IMR-90 (cell line): ENCODE measurements at regions not wholly inside any gene's neighbourhood (a gene's known extent, or its start where the extent isn't known, plus 50 kb on each side); places are given as distances from the start of the nearest gene placed in this dataset.

Experiments used
- ATAC-seq: fragments of 200-7000 bp; cut with Tn5 transposase; 2 replicates; pipeline ENCODE4 v1.9.1; 2020; ENCODE audit warnings: low read depth, mild to moderate bottlenecking, moderate library complexity
- BruUV-seq: library from RNA; stranded (reverse); fragments of 400-500 nt; replicated peaks from 2 replicates; lab custom pipeline; 2021; lab: Mats Ljungman, UMichigan
- CTCF ChIA-PET: fragments of 300-600 bp; formaldehyde crosslinking; extraction: SDS; loops from one replicate; lab custom pipeline; 2021; ENCODE audit warnings: antibody characterized with exemption; lab: Yijun Ruan, JAX
- POLR2A ChIA-PET: fragments of 300-600 bp; sonication (Branson Sonifier 250); formaldehyde crosslinking; loops from one replicate; lab custom pipeline; 2022; ENCODE audit warnings: antibody characterized with exemption; ENCODE audit not compliant: unreplicated experiment; lab: Charles Lee
- DNase-seq: peaks from one replicate; pipeline ENCODE4 v3.0.0; 2013
- H2AFZ ChIP-seq: replicated peaks from 2 replicates; pipeline ENCODE3; 2013; ENCODE audit warnings: low read length, mild to moderate bottlenecking; ENCODE audit not compliant: poor library complexity
- H2AK5ac ChIP-seq: 2 replicates; pipeline ENCODE4 v1.6.1; 2013; ENCODE audit warnings: low read depth, low read length, inconsistent platforms
- H2AK9ac ChIP-seq: replicated peaks from 2 replicates; pipeline ENCODE3; 2013; ENCODE audit warnings: mild to moderate bottlenecking, low read depth, low read length, moderate library complexity; ENCODE audit not compliant: poor library complexity
- H2BK120ac ChIP-seq: 2 replicates; pipeline ENCODE4 v1.6.1; 2013; ENCODE audit warnings: low read depth, low read length, inconsistent platforms
- H2BK15ac ChIP-seq: 3 replicates; pipeline ENCODE4 v1.6.1; 2013; ENCODE audit warnings: low read depth, low read length, inconsistent platforms
- H2BK20ac ChIP-seq: 2 replicates; pipeline ENCODE4 v1.6.1; 2013; ENCODE audit warnings: low read depth, mild to moderate bottlenecking, inconsistent platforms, low read length, moderate library complexity
- H2BK5ac ChIP-seq: 2 replicates; pipeline ENCODE4 v1.6.1; 2013; ENCODE audit warnings: mild to moderate bottlenecking, low read depth, low read length, inconsistent platforms; ENCODE audit not compliant: poor library complexity, severe bottlenecking
- H3K14ac ChIP-seq: replicated peaks from 2 replicates; pipeline ENCODE4 v1.6.1; 2013; ENCODE audit warnings: low read depth, low read length, inconsistent platforms
- H3K18ac ChIP-seq: 2 replicates; pipeline ENCODE4 v1.6.1; 2013; ENCODE audit warnings: low read depth, low read length, control low read depth
- H3K23ac ChIP-seq: 2 replicates; pipeline ENCODE4 v1.6.1; 2013; ENCODE audit warnings: low read depth, low read length, inconsistent platforms
- H3K27ac ChIP-seq: 2 replicates; pipeline ENCODE4 v1.5.1; 2013; ENCODE audit warnings: mild to moderate bottlenecking, control low read depth, low read length; ENCODE audit not compliant: insufficient read depth
- H3K27me3 ChIP-seq: 2 replicates; pipeline ENCODE4 v1.6.1; 2013; ENCODE audit warnings: low read length; ENCODE audit not compliant: control insufficient read depth, insufficient read depth
- H3K36me3 ChIP-seq: 2 replicates; pipeline ENCODE4 v1.6.1; 2013; ENCODE audit warnings: low read length, mixed read lengths; ENCODE audit not compliant: control insufficient read depth, insufficient read depth
- H3K4ac ChIP-seq: 2 replicates; pipeline ENCODE4 v1.6.1; 2013; ENCODE audit warnings: low read depth, low read length, inconsistent platforms
- H3K4me1 ChIP-seq: 2 replicates; pipeline ENCODE4 v1.6.1; 2013; ENCODE audit warnings: low read length, mixed read lengths; ENCODE audit not compliant: control insufficient read depth, insufficient read depth
- H3K4me2 ChIP-seq: 2 replicates; pipeline ENCODE4 v1.6.1; 2013; ENCODE audit warnings: low read depth, mild to moderate bottlenecking, control low read depth, low read length, moderate library complexity
- H3K4me3 ChIP-seq: 2 replicates; pipeline ENCODE4 v1.5.1; 2013; ENCODE audit warnings: low read depth, mild to moderate bottlenecking, control low read depth, low read length, moderate library complexity; ENCODE audit not compliant: insufficient read depth
- H3K56ac ChIP-seq: 2 replicates; pipeline ENCODE4 v1.6.1; 2013; ENCODE audit warnings: low read length, inconsistent platforms; ENCODE audit not compliant: insufficient read depth; ENCODE audit errors: extremely low read depth
- H3K79me1 ChIP-seq, 2 experiments: 2 replicates each; pipeline ENCODE4 v1.6.1; 2013; ENCODE audit warnings: low read length in 2 of 2, inconsistent platforms in 1 of 2, low read depth in 1 of 2
- H3K9ac ChIP-seq: 2 replicates; pipeline ENCODE4 v1.6.1; 2013; ENCODE audit warnings: low read depth, low read length, control low read depth
- H3K9me1 ChIP-seq: 2 replicates; pipeline ENCODE4 v1.6.1; 2013; ENCODE audit warnings: low read length, inconsistent platforms; ENCODE audit not compliant: insufficient read depth
- H3K9me3 ChIP-seq: 2 replicates; pipeline ENCODE4 v1.6.1; 2013; ENCODE audit warnings: low read length; ENCODE audit not compliant: control insufficient read depth, insufficient read depth
- H4K20me1 ChIP-seq: 2 replicates; pipeline ENCODE4 v1.6.1; 2013; ENCODE audit warnings: low read length, inconsistent platforms; ENCODE audit not compliant: insufficient read depth
- H4K5ac ChIP-seq: 2 replicates; pipeline ENCODE4 v1.6.1; 2013; ENCODE audit warnings: mild to moderate bottlenecking, low read depth, low read length, control low read depth
- H4K8ac ChIP-seq, 2 experiments: 2 replicates each; pipeline ENCODE4 v1.6.1; 2013; ENCODE audit warnings: low read depth in 2 of 2, low read length in 2 of 2, control low read depth in 1 of 2, inconsistent platforms in 1 of 2
- H4K91ac ChIP-seq: 2 replicates; pipeline ENCODE4 v1.6.1; 2013; ENCODE audit warnings: low read depth, low read length, inconsistent platforms; ENCODE audit not compliant: insufficient read depth
- BHLHE40 ChIP-seq: fragments of 150-350 bp; IDR thresholded peaks from 2 replicates; pipeline ENCODE4 v1.6.1; 2016; ENCODE audit warnings: mild to moderate bottlenecking, low read depth, low read length
- FOS ChIP-seq: fragments of 150-350 bp; IDR thresholded peaks from 2 replicates; pipeline ENCODE4 v1.6.1; 2016; ENCODE audit warnings: low read depth, low read length
- WGBS, 2 experiments: methylation state at CpG; one replicate each; pipeline versions ENCODE4 v1.1.5 to v1.1.7; 2013; ENCODE audit warnings: missing lambda C conversion rate in 2 of 2; ENCODE audit not compliant: insufficient read length in 1 of 2; ENCODE audit errors: extremely low coverage in 2 of 2; 5-methylcytosine and 5-hydroxymethylcytosine counted together
- dilution Hi-C: fragments of 300-500 bp; cut with HindIII; formaldehyde crosslinking; loops from one replicate; pipeline ENCODE4 v1.14.3; 2018; ENCODE audit warnings: low sequenced_read_pairs; ENCODE audit not compliant: unreplicated experiment
- in situ Hi-C: fragments of 300-500 bp; cut with MboI; formaldehyde crosslinking; loops from 3 replicates; pipeline ENCODE4 v1.14.3; 2019; ENCODE audit warnings: low sequenced_read_pairs, inconsistent platforms, mixed read lengths
- intact Hi-C: fragments of 100-400 bp; cut with micrococcal nuclease; formaldehyde crosslinking; loops from 2 replicates; pipeline ENCODE4 v1.10.0; 2022

DNA sequence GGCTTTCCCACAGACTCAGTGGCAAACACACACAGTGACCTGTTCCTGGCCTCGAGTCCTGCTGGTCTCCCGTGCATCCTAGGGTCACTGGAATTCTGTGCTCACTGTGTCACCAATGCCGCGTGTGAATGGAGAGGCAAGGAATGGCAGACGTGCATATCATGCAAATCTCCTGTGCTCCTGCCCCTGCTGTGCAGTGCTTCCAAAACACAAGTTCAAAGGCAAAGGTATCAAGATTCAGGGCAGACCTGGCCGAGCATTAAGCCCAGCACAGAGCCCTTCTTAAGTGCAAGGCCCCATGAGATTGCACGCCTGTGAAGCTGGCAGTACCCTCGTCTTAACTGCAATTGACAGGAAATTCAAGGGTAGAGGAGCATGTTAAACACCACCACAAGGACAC, 129.1 kb downstream of the NDUFA10 start:
- H3K9ac ChIP-seq: no peak overlapping the region
- H4K20me1 ChIP-seq: no peaks in the 10 kb centered on the region
- dilution Hi-C loops: no loop called here
- H3K14ac ChIP-seq: no peak overlapping the region
- no peak overlapping the region for H2BK15ac ChIP-seq
- no peak overlapping the region for H2BK120ac ChIP-seq
- no peaks in the 10 kb centered on the region for H3K36me3 ChIP-seq
- no peak overlapping the region for H3K23ac ChIP-seq
- 43% methylated on average over 3 of the region's 8 CpGs; no CpG with 5 or more reads in 1 of the 2 experiments for whole genome bisulfite sequencing, 2 experiments
- no peaks in the 10 kb centered on the region for H3K9me1 ChIP-seq
- H3K27ac ChIP-seq: no peak overlapping the region
- H3K56ac ChIP-seq: no peak overlapping the region
- H4K8ac ChIP-seq: no peak overlapping the region
- no peak overlapping the region for H2BK20ac ChIP-seq
- H3K4me3 ChIP-seq: no peak overlapping the region
- BruUV-seq: no TSS peak
- H3K18ac ChIP-seq: no peak overlapping the region
- ATAC-seq: no peak
- H4K91ac ChIP-seq: no peak overlapping the region
- no peak overlapping the region for H2AFZ ChIP-seq
- no peak for DNase-seq
- intact Hi-C loops: no loop called here
- POLR2A ChIA-PET: no interaction called here
- no peaks in the 10 kb centered on the region for H3K79me1 ChIP-seq
- no peaks in the 10 kb centered on the region for H3K4me1 ChIP-seq
- no peak overlapping the region for H3K4ac ChIP-seq
- H3K27me3 ChIP-seq: no peaks in the 10 kb centered on the region
- CTCF ChIA-PET: no interaction called here
- no peak overlapping the region for H2BK5ac ChIP-seq
- TF ChIP-seq BHLHE40: no peak
- no peak for TF ChIP-seq FOS
- H2AK5ac ChIP-seq: no peak overlapping the region
- in situ Hi-C loops: no loop called here
- no peak overlapping the region for H3K4me2 ChIP-seq
- no peaks in the 10 kb centered on the region for H3K9me3 ChIP-seq
- no peak overlapping the region for H2AK9ac ChIP-seq
- H4K5ac ChIP-seq: no peak overlapping the region
